Panc1 (cell line): ENCODE measurements at regions not wholly inside any gene's neighbourhood (a gene's known extent, or its start where the extent isn't known, plus 50 kb on each side); places are given as distances from the start of the nearest gene placed in this dataset.

Source experiments
- CTCF ChIP-seq: fragments of 450-650 bp; IDR thresholded peaks from 2 replicates; pipeline ENCODE4 v1.5.1; 2017; ENCODE audit warnings: mild to moderate bottlenecking
- POLR2AphosphoS5 ChIP-seq: IDR thresholded peaks from 2 replicates; pipeline ENCODE4 v1.6.1; 2012; ENCODE audit warnings: mild to moderate bottlenecking, low read depth, low read length, moderate library complexity
- SIN3A ChIP-seq: IDR thresholded peaks from 2 replicates; pipeline ENCODE4 v1.6.1; 2012; ENCODE audit warnings: low read depth, mild to moderate bottlenecking, low read length, moderate library complexity, borderline replicate concordance; ENCODE audit not compliant: insufficient read depth
- TCF7L2 ChIP-seq: IDR thresholded peaks from 2 replicates; pipeline ENCODE4 v1.6.1; 2011; ENCODE audit warnings: mild to moderate bottlenecking, low read depth, low read length, inconsistent platforms

- no peak for TF ChIP-seq CTCF
- TF ChIP-seq POLR2AphosphoS5: no peak
- TF ChIP-seq TCF7L2: no peak
- no peak for TF ChIP-seq SIN3A
These were observed 236.4 kb upstream of the CRY1 start for GRCh38 chr12:107329569-107330324.
